Stimulated activated naive CD8-positive, alpha-beta T cell treated with anti-CD3 and anti-CD28 coated beads, Interleukin-15, amount 100 ng/mL, for 72 hours (primary cell): ENCODE measurements at regions not wholly inside any gene's neighbourhood (a gene's known extent, or its start where the extent isn't known, plus 50 kb on each side); places are given as distances from the start of the nearest gene placed in this dataset.
"Not testable (repeated sequence)": the region's sequence is repeated elsewhere in the genome, so short reads cannot be mapped to it uniquely, and the experiment has no call there.

Experiments used
- ATAC-seq: fragments of 150-1000 bp; cut with Tn5 transposase; 2 replicates; pipeline ENCODE4 v1.10.0; 2021; ENCODE audit warnings: mild to moderate bottlenecking, moderate library complexity
- DNase-seq, 2 donors: peaks; one replicate each; pipeline ENCODE4 v3.0.0; 2021 to 2022
- H3K27ac Mint-ChIP-seq, 2 donors: one replicate each; pipeline ENCODE4 v1.8.0; 2022; ENCODE audit warnings: mild to moderate bottlenecking in 2 of 2, mixed read lengths in 2 of 2, moderate library complexity in 2 of 2
- H3K27me3 Mint-ChIP-seq: one replicate; pipeline ENCODE4 v1.8.0; 2022; ENCODE audit warnings: mixed read lengths
- H3K4me1 Mint-ChIP-seq: one replicate; pipeline ENCODE4 v1.8.0; 2022; ENCODE audit warnings: mild to moderate bottlenecking, mixed read lengths
- H3K4me3 Mint-ChIP-seq, 2 donors: one replicate each; pipeline ENCODE4 v1.8.0; 2022; ENCODE audit warnings: mild to moderate bottlenecking in 2 of 2, mixed read lengths in 2 of 2, moderate library complexity in 1 of 2
- H3K9me3 Mint-ChIP-seq, 2 donors: one replicate each; pipeline ENCODE4 v1.8.0; 2022; ENCODE audit warnings: mixed read lengths in 2 of 2

- H3K9me3 Mint-ChIP-seq = peaks cover 0 to 8% of the 10 kb centered on the region in 2 donors
- no peaks in the 10 kb centered on the region for H3K27me3 Mint-ChIP-seq
- DNase-seq (no peak), ATAC-seq (no peak)
- no peaks in the 10 kb centered on the region for H3K4me1 Mint-ChIP-seq
- H3K27ac Mint-ChIP-seq = no peak overlapping the region
- no peak overlapping the region for H3K4me3 Mint-ChIP-seq
Observed at GRCh38 chr9:22718653-22719052, 272.0 kb downstream of the DMRTA1 start.

DNA sequence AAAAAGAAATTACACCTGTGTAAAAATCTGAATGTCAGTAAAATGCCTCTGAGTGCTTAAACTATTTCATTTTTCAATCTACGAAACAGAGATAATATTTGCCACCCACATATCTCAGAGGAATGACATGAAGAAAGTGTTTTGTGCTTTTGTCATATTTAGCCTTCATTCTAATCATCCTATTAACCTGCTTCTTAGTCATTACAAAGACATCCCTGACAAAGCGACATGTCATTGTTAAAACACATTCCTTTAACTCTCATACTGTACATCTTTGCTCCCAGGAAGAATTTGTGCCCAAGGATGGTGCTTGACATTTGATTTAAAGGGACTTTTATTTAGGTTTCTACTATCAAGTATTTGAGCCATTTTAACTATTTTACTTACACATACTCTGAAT is 275.9 kb downstream of the DMRTA1 start:
- DNase-seq (no peak), ATAC-seq (no peak)
- Mint-ChIP-seq H3K9me3 (peaks cover 0 to 6% of the 10 kb centered on the region in 2 donors), H3K4me1 (no peaks in the 10 kb centered on the region), H3K27ac (no peak overlapping the region), H3K27me3 (no peaks in the 10 kb centered on the region), H3K4me3 (no peak overlapping the region)

GRCh38 chr9:22731786-22732185 is 285.2 kb downstream of the DMRTA1 start:
- Mint-ChIP-seq H3K4me3 (no peak overlapping the region), H3K4me1 (no peaks in the 10 kb centered on the region), H3K27me3 (no peaks in the 10 kb centered on the region), H3K9me3 (peaks cover 9 to 10% of the 10 kb centered on the region in 2 donors), H3K27ac (no peak overlapping the region)
- no peak for DNase-seq
- no peak for ATAC-seq

GRCh38 chr9:22739712-22740111 is 293.1 kb downstream of the DMRTA1 start:
- H3K4me3 Mint-ChIP-seq = no peak overlapping the region
- H3K27me3 Mint-ChIP-seq = no peaks in the 10 kb centered on the region
- ATAC-seq (no peak), DNase-seq (no peak)
- no peaks in the 10 kb centered on the region for H3K4me1 Mint-ChIP-seq
- no peak overlapping the region for H3K27ac Mint-ChIP-seq
- H3K9me3 Mint-ChIP-seq = peaks cover 9 to 13% of the 10 kb centered on the region in 2 donors

GRCh38 chr9:22740781-22741180 is 294.2 kb downstream of the DMRTA1 start:
- H3K27me3 Mint-ChIP-seq = no peaks in the 10 kb centered on the region
- H3K4me3 Mint-ChIP-seq = no peak overlapping the region
- DNase-seq = no peak
- H3K9me3 Mint-ChIP-seq = peaks cover 9 to 13% of the 10 kb centered on the region in 2 donors
- no peaks in the 10 kb centered on the region for H3K4me1 Mint-ChIP-seq
- H3K27ac Mint-ChIP-seq = no peak overlapping the region
- no peak for ATAC-seq

DNA sequence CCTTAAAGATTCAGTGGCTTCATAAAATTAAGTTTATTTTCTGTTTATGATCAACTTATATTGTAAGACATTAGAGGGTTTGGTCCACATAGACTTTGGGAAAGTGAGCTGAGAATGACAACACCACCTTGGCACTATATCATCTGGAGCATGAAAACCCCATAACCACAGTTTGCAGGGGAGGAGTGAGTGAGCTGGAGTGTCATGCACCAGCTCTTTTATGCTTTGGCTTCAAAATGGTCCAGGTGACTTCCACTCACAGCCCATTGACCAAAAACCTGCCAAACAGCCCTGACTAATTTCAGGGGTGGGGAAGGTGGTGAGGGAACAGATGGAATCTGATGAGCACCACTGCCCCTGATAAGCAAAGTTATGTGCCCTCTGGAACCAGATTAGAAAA is 295.8 kb downstream of the DMRTA1 start:
- no peak overlapping the region for H3K27ac Mint-ChIP-seq
- no peaks in the 10 kb centered on the region for H3K4me1 Mint-ChIP-seq
- H3K4me3 Mint-ChIP-seq = no peak overlapping the region
- H3K9me3 Mint-ChIP-seq = peaks cover 9 to 10% of the 10 kb centered on the region in 2 donors
- no peaks in the 10 kb centered on the region for H3K27me3 Mint-ChIP-seq
- DNase-seq (no peak), ATAC-seq (no peak)

DNA sequence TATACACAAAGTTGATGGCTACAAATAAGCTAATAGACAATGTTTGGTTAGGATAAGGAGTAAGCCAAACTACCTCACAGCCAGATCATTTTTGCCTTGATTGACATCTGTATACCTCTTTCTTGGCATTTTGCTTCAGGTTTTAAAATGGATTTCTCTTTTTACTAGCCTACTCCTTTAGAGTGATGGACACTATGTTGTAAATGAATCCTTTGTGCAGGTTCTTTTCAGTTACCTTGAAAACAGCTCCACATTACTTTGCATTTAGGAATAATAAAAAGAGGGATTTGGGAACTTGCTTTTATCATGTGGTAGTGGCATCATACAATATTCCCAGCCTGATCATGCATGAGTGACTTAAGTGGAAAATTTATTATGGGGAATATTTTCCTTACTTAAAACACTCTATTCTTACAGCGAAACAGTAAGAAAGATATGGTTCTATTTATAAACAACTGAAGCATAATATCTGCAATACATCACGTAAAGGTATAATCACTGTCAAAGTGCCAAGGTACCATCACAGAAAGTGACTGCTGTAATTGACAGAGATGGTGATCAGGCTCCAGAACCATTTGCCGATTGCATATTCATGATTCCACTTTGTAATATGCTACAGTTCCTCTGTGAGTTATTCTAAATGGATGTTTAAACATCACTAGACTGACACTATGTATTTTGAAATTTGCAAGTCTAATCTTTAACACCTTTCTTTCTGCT is 327.0 kb downstream of the DMRTA1 start:
- peaks cover 0 to 10% of the 10 kb centered on the region in 2 donors for H3K9me3 Mint-ChIP-seq
- no peak for DNase-seq
- no peak for ATAC-seq
- no peaks in the 10 kb centered on the region for H3K4me1 Mint-ChIP-seq
- H3K4me3 Mint-ChIP-seq = no peak overlapping the region
- H3K27ac Mint-ChIP-seq = no peak overlapping the region
- H3K27me3 Mint-ChIP-seq = no peaks in the 10 kb centered on the region

DNA sequence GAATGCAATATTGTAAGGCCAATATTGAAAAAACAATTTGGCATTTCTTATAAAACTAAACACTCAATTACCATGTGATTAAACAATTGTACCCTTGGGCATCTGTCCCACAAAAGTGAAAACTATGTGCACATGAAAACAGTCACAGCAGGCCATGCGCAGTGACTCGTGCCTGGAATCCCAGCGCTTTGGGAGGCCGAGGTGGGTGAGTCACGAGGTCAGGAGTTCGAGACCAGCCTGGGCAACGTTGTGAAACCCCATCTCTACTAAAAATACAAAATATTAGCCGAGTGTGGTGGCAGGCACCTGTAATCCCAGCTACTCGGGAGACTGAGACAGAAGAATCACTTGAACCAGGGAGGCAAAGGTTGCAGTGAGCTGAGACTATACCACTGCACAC is 343.7 kb downstream of the DMRTA1 start:
- Mint-ChIP-seq H3K4me3 (no peak overlapping the region), H3K4me1 (no peaks in the 10 kb centered on the region), H3K27ac (no peak overlapping the region), H3K9me3 (peaks cover 19 to 20% of the 10 kb centered on the region in 2 donors), H3K27me3 (no peaks in the 10 kb centered on the region)
- no peak for DNase-seq
- no peak for ATAC-seq

GRCh38 chr9:22808876-22809275 is 362.3 kb downstream of the DMRTA1 start:
- Mint-ChIP-seq H3K27me3 (no peaks in the 10 kb centered on the region), H3K27ac (no peak overlapping the region), H3K4me3 (no peak overlapping the region), H3K9me3 (peaks cover 0 to 16% of the 10 kb centered on the region in 2 donors), H3K4me1 (no peaks in the 10 kb centered on the region)
- no peak for DNase-seq
- no peak for ATAC-seq

- Mint-ChIP-seq H3K27ac (no peak overlapping the region), H3K4me1 (no peaks in the 10 kb centered on the region), H3K4me3 (no peak overlapping the region), H3K9me3 (peaks cover 0 to 13% of the 10 kb centered on the region in 2 donors), H3K27me3 (no peaks in the 10 kb centered on the region)
- ATAC-seq (no peak), DNase-seq (no peak)
Observed at GRCh38 chr9:22809371-22809770, 362.7 kb downstream of the DMRTA1 start.

DNA sequence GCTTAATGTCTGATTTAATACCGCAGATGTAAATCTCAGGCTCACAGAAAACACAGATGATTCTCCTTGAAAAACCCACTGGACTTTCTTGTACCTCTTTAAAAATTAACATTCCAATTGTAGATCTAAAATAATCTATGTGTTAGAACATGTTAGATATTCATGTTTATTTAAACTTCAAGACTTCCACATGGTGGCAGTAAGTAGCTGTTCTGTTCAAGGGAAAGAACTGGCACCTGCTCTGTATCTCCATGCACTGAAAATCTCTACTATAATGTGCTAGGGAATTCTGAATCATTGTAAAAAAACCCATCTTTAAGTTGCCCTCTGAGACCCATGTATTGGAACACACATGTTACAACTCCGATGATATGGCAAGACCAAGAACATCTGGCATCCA is 366.9 kb downstream of the DMRTA1 start:
- no peak overlapping the region for H3K27ac Mint-ChIP-seq
- DNase-seq (no peak), ATAC-seq (no peak)
- H3K9me3 Mint-ChIP-seq = peaks cover 0 to 8% of the 10 kb centered on the region in 2 donors
- no peaks in the 10 kb centered on the region for H3K4me1 Mint-ChIP-seq
- no peaks in the 10 kb centered on the region for H3K27me3 Mint-ChIP-seq
- H3K4me3 Mint-ChIP-seq = no peak overlapping the region

DNA sequence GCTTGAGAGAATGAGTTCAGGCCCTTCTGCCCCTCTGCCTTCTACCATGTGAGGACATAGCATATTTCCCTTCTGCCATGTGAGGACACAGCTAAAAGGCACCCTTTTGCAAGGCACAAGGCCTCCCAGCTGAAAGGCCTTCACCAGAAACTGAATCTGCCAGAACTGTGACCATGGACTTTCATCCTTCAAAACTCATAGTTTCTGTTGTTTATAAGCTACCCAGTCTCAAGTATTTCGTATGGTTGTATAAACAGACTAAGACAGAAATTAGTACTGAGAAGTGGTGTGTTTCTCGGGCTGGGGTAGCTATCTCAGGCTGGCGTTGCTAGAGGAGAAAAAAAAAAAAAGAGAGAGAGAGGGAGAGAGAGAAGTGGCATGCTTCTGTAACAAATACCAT is 368.6 kb downstream of the DMRTA1 start:
- no peak for ATAC-seq
- Mint-ChIP-seq H3K4me3 (no peak overlapping the region), H3K27me3 (no peaks in the 10 kb centered on the region), H3K4me1 (no peaks in the 10 kb centered on the region), H3K27ac (no peak overlapping the region), H3K9me3 (peaks cover 5 to 8% of the 10 kb centered on the region in 2 donors)
- DNase-seq = no peak

GRCh38 chr9:22817181-22817580 is 370.6 kb downstream of the DMRTA1 start:
- Mint-ChIP-seq H3K9me3 (peaks cover 5 to 15% of the 10 kb centered on the region in 2 donors), H3K27ac (no peak overlapping the region), H3K4me3 (no peak overlapping the region), H3K4me1 (no peaks in the 10 kb centered on the region), H3K27me3 (no peaks in the 10 kb centered on the region)
- DNase-seq (no peak), ATAC-seq (no peak)

DNA sequence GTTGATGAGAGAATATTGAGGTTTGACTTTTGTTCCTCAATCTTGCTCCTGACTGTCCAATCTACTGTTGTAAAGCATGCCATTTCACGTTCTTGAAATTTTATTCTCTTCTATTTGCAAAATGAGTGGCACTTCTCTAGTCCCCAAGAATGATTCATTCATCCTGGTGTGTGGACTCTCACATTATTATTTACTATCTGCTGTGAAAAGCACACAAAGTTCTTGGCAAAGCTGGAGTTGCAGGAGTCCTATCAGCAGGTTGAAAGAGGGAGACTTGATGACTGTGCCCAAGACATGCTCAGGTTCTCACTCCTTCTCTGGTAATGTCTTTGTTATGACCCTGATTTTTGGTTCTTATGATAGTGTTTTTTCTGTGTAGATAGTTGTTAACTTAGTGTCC is 382.6 kb downstream of the DMRTA1 start:
- DNase-seq (no peak), ATAC-seq (no peak)
- no peak overlapping the region for H3K4me3 Mint-ChIP-seq
- no peaks in the 10 kb centered on the region for H3K27me3 Mint-ChIP-seq
- H3K4me1 Mint-ChIP-seq = no peaks in the 10 kb centered on the region
- H3K27ac Mint-ChIP-seq = no peak overlapping the region
- peaks cover 0 to 9% of the 10 kb centered on the region in 2 donors for H3K9me3 Mint-ChIP-seq

- no peak for DNase-seq
- Mint-ChIP-seq H3K27ac (no peak overlapping the region), H3K9me3 (peaks cover 0 to 7% of the 10 kb centered on the region in 2 donors), H3K27me3 (no peaks in the 10 kb centered on the region), H3K4me1 (no peaks in the 10 kb centered on the region), H3K4me3 (no peak overlapping the region)
- ATAC-seq = no peak
Observed at GRCh38 chr9:22838266-22838665, 391.6 kb downstream of the DMRTA1 start.

- Mint-ChIP-seq H3K27me3 (no peaks in the 10 kb centered on the region), H3K27ac (no peak overlapping the region), H3K9me3 (peaks cover 3 to 23% of the 10 kb centered on the region in 2 donors), H3K4me3 (no peak overlapping the region), H3K4me1 (no peaks in the 10 kb centered on the region)
- no peak for ATAC-seq
- no peak for DNase-seq
Observed at GRCh38 chr9:22840641-22841040, 394.0 kb downstream of the DMRTA1 start.

GRCh38 chr9:22845243-22845642 is 398.6 kb downstream of the DMRTA1 start:
- H3K9me3 Mint-ChIP-seq = peaks cover 16 to 47% of the 10 kb centered on the region in 2 donors
- H3K27me3 Mint-ChIP-seq, H3K4me3 Mint-ChIP-seq, DNase-seq, ATAC-seq, H3K27ac Mint-ChIP-seq, H3K4me1 Mint-ChIP-seq: not testable (repeated sequence)
